AG04450 (cell line): ENCODE measurements at regions not wholly inside any gene's neighbourhood (a gene's known extent, or its start where the extent isn't known, plus 50 kb on each side); places are given as distances from the start of the nearest gene placed in this dataset.

ENCODE experiments used
- CTCF ChIA-PET: fragments of 300-600, 350-600 bp; formaldehyde crosslinking; extraction: SDS; loops from one replicate; lab custom pipeline; 2022; ENCODE audit warnings: antibody characterized with exemption, inconsistent platforms; lab: Charles Lee
- POLR2A ChIA-PET: fragments of 350-600 bp; formaldehyde crosslinking; extraction: SDS; loops from one replicate; lab custom pipeline; 2021; ENCODE audit warnings: antibody characterized with exemption, inconsistent platforms; lab: Yijun Ruan, JAX
- DNase-seq: peaks from one replicate; pipeline ENCODE4 v3.0.0-alpha.2; 2011; ENCODE audit warnings: low read depth, low spot score
- H3K27ac ChIP-seq: one replicate; pipeline ENCODE4 v1.5.1; 2012; ENCODE audit warnings: low read depth, low read length, control low read depth
- H3K27me3 ChIP-seq: one replicate; pipeline ENCODE4 v1.6.0; 2012; ENCODE audit warnings: low read length; ENCODE audit not compliant: control insufficient read depth, insufficient read depth
- H3K4me3 ChIP-seq: 2 replicates; pipeline ENCODE4 v1.5.1; 2011; ENCODE audit warnings: mild to moderate bottlenecking, low read depth, low read length, control low read depth
- H3K9me3 ChIP-seq: 2 replicates; pipeline ENCODE4 v1.5.1; 2012; ENCODE audit warnings: low read length; ENCODE audit not compliant: control insufficient read depth, insufficient read depth
- CTCF ChIP-seq: IDR thresholded peaks from 2 replicates; pipeline ENCODE4 v1.5.1; 2011; ENCODE audit warnings: low read depth, low read length, control low read depth, inconsistent platforms

- ChIA-PET POLR2A (no interaction called here), CTCF (no interaction called here)
- no peak overlapping the region for H3K27ac ChIP-seq
- peaks cover 59% of the 10 kb centered on the region for H3K9me3 ChIP-seq
- no peak for DNase-seq
- H3K27me3 ChIP-seq = no peaks in the 10 kb centered on the region
- TF ChIP-seq CTCF = no peak
- H3K4me3 ChIP-seq = no peak overlapping the region
Measured at GRCh38 chr1:5579966-5580365, 412.3 kb downstream of the NPHP4 start.

- no peak for TF ChIP-seq CTCF
- H3K4me3 ChIP-seq = no peak overlapping the region
- ChIA-PET POLR2A (no interaction called here), CTCF (no interaction called here)
- no peaks in the 10 kb centered on the region for H3K27me3 ChIP-seq
- DNase-seq = no peak
- H3K9me3 ChIP-seq = peaks cover 58% of the 10 kb centered on the region
- H3K27ac ChIP-seq = no peak overlapping the region
Measured at GRCh38 chr1:5578690-5579089, 413.5 kb downstream of the NPHP4 start.

GRCh38 chr1:5577255-5578040 is 414.8 kb downstream of the NPHP4 start:
- ChIA-PET CTCF (no interaction called here), POLR2A (no interaction called here)
- Histone ChIP-seq H3K27me3 (no peaks in the 10 kb centered on the region), H3K4me3 (no peak overlapping the region), H3K27ac (no peak overlapping the region), H3K9me3 (peaks cover 48% of the 10 kb centered on the region)
- no peak for DNase-seq
- TF ChIP-seq CTCF = no peak

- TF ChIP-seq CTCF = no peak
- DNase-seq = no peak
- H3K27me3 ChIP-seq = no peaks in the 10 kb centered on the region
- H3K27ac ChIP-seq = no peak overlapping the region
- ChIA-PET POLR2A (no interaction called here), CTCF (no interaction called here)
- peaks cover 51% of the 10 kb centered on the region for H3K9me3 ChIP-seq
- no peak overlapping the region for H3K4me3 ChIP-seq
Measured at GRCh38 chr1:5576673-5577065, 415.6 kb downstream of the NPHP4 start.

GRCh38 chr1:5576011-5576672 is 416.1 kb downstream of the NPHP4 start:
- ChIA-PET CTCF (no interaction called here), POLR2A (no interaction called here)
- Histone ChIP-seq H3K27me3 (no peaks in the 10 kb centered on the region), H3K27ac (no peak overlapping the region), H3K4me3 (no peak overlapping the region), H3K9me3 (peaks cover 56% of the 10 kb centered on the region)
- no peak for DNase-seq
- TF ChIP-seq CTCF = no peak
